ENCODE measurements at regions not wholly inside any gene's neighbourhood (a gene's known extent, or its start where the extent isn't known, plus 50 kb on each side); places are given as distances from the start of the nearest gene placed in this dataset.

- no peak for TF ChIP-seq CTCF (conservative IDR thresholded peaks at IDR 0.05; ENCODE audit: low read depth, low read length)
- H3K4me3 ChIP-seq (ENCODE audit: low read depth, low read length): no peak overlapping the region
- DNase-seq (ENCODE audit: low read depth): no peak
These were observed 909.8 kb downstream of the METTL15 start for GRCh38 chr11:29017941-29018340.

- TF ChIP-seq CTCF (conservative IDR thresholded peaks at IDR 0.05; ENCODE audit: low read depth, low read length): no peak
- DNase-seq (ENCODE audit: low read depth): no peak
- H3K4me3 ChIP-seq (ENCODE audit: low read depth, low read length): no peak overlapping the region
These were observed 904.3 kb downstream of the METTL15 start for GRCh38 chr11:29012507-29012906.

GRCh38 chr11:29009426-29009825 is 901.2 kb downstream of the METTL15 start:
- no peak for TF ChIP-seq CTCF (conservative IDR thresholded peaks at IDR 0.05; ENCODE audit: low read depth, low read length)
- DNase-seq (ENCODE audit: low read depth): no peak
- no peak overlapping the region for H3K4me3 ChIP-seq (ENCODE audit: low read depth, low read length)

GRCh38 chr11:29008481-29008880 is 900.3 kb downstream of the METTL15 start:
- TF ChIP-seq CTCF (conservative IDR thresholded peaks at IDR 0.05; ENCODE audit: low read depth, low read length): no peak
- no peak overlapping the region for H3K4me3 ChIP-seq (ENCODE audit: low read depth, low read length)
- no peak for DNase-seq (ENCODE audit: low read depth)

- no peak for TF ChIP-seq CTCF (conservative IDR thresholded peaks at IDR 0.05; ENCODE audit: low read depth, low read length)
- DNase-seq (ENCODE audit: low read depth): no peak
These were observed 898.5 kb downstream of the METTL15 start for GRCh38 chr11:29006668-29007067.

GRCh38 chr11:29005401-29005980 is 897.3 kb downstream of the METTL15 start:
- no peak for DNase-seq (ENCODE audit: low read depth)
- no peak for TF ChIP-seq CTCF (conservative IDR thresholded peaks at IDR 0.05; ENCODE audit: low read depth, low read length)
- no peak overlapping the region for H3K4me3 ChIP-seq (ENCODE audit: low read depth, low read length)

More at GRCh38 chr11:29006668-29007067, 898.5 kb downstream of the METTL15 start:
- no peak overlapping the region for H3K4me3 ChIP-seq (ENCODE audit: low read depth, low read length)

GRCh38 chr11:29002816-29003215 is 894.6 kb downstream of the METTL15 start:
- no peak overlapping the region for H3K4me3 ChIP-seq (ENCODE audit: low read depth, low read length)
- DNase-seq (ENCODE audit: low read depth): no peak
- no peak for TF ChIP-seq CTCF (conservative IDR thresholded peaks at IDR 0.05; ENCODE audit: low read depth, low read length)

Measured in choroid plexus epithelial cell (primary cell).